WERI-Rb-1 (cell line): ENCODE measurements at regions not wholly inside any gene's neighbourhood (a gene's known extent, or its start where the extent isn't known, plus 50 kb on each side); places are given as distances from the start of the nearest gene placed in this dataset.

ENCODE experiments used
- DNase-seq: peaks from one replicate; pipeline ENCODE4 v3.0.0-alpha.2; 2020
- H3K27ac ChIP-seq: fragments of 250-450 bp; sonication (Bioruptor Pico); 2 replicates; pipeline ENCODE4 v1.5.1; 2020; ENCODE audit warnings: mild to moderate bottlenecking, moderate library complexity
- H3K27me3 ChIP-seq: fragments of 250-450 bp; sonication (Bioruptor Pico); 2 replicates; pipeline ENCODE4 v1.5.1; 2021; ENCODE audit warnings: mild to moderate bottlenecking, low read depth, moderate library complexity; ENCODE audit not compliant: insufficient read depth, severe bottlenecking
- H3K36me3 ChIP-seq: fragments of 250-450 bp; sonication (Bioruptor Pico); 2 replicates; pipeline ENCODE4 v1.5.1; 2020; ENCODE audit warnings: mild to moderate bottlenecking, moderate library complexity
- H3K4me3 ChIP-seq: 2 replicates; pipeline ENCODE4 v1.5.1; 2011; ENCODE audit warnings: low read depth, mild to moderate bottlenecking, control low read depth, low read length
- H3K9me3 ChIP-seq: fragments of 250-450 bp; sonication (Bioruptor Pico); 2 replicates; pipeline ENCODE4 v1.5.1; 2021; ENCODE audit warnings: mild to moderate bottlenecking, moderate library complexity; ENCODE audit not compliant: severe bottlenecking
- CTCF ChIP-seq: IDR thresholded peaks from 2 replicates; pipeline ENCODE4 v1.5.1; 2011; ENCODE audit warnings: low read depth, mild to moderate bottlenecking, control low read depth, inconsistent platforms, low read length

GRCh38 chr7:26459540-26460193, 168.0 kb downstream of the SNX10 start:
- no peak for DNase-seq
- TF ChIP-seq CTCF: no peak
- Histone ChIP-seq H3K9me3 (no peaks in the 10 kb centered on the region), H3K36me3 (no peaks in the 10 kb centered on the region), H3K4me3 (no peak overlapping the region), H3K27me3 (no peaks in the 10 kb centered on the region), H3K27ac (no peak overlapping the region)

GRCh38 chr7:26460351-26461085, 168.9 kb downstream of the SNX10 start:
- Histone ChIP-seq H3K36me3 (no peaks in the 10 kb centered on the region), H3K4me3 (no peak overlapping the region), H3K27me3 (no peaks in the 10 kb centered on the region), H3K27ac (no peak overlapping the region), H3K9me3 (no peaks in the 10 kb centered on the region)
- TF ChIP-seq CTCF: no peak
- DNase-seq: no peak

- H3K36me3 ChIP-seq: no peaks in the 10 kb centered on the region
- no peak overlapping the region for H3K4me3 ChIP-seq
- H3K9me3 ChIP-seq: no peaks in the 10 kb centered on the region
- no peak overlapping the region for H3K27ac ChIP-seq
- no peak for TF ChIP-seq CTCF
- no peaks in the 10 kb centered on the region for H3K27me3 ChIP-seq
- DNase-seq: no peak
Measured at GRCh38 chr7:26461518-26461917, 169.9 kb downstream of the SNX10 start.

GRCh38 chr7:26466007-26466406, 174.3 kb downstream of the SNX10 start:
- no peaks in the 10 kb centered on the region for H3K9me3 ChIP-seq

GRCh38 chr7:26467104-26467503, 175.4 kb downstream of the SNX10 start:
- Histone ChIP-seq H3K4me3 (no peak overlapping the region), H3K36me3 (no peaks in the 10 kb centered on the region), H3K27me3 (no peaks in the 10 kb centered on the region), H3K9me3 (no peaks in the 10 kb centered on the region), H3K27ac (no peak overlapping the region)
- no peak for DNase-seq
- no peak for TF ChIP-seq CTCF

More at GRCh38 chr7:26466007-26466406, 174.3 kb downstream of the SNX10 start:
- DNase-seq: no peak
- H3K36me3 ChIP-seq: no peaks in the 10 kb centered on the region
- TF ChIP-seq CTCF: no peak
- no peaks in the 10 kb centered on the region for H3K27me3 ChIP-seq
- no peak overlapping the region for H3K27ac ChIP-seq
- H3K4me3 ChIP-seq: no peak overlapping the region

GRCh38 chr7:26467541-26467940, 175.9 kb downstream of the SNX10 start:
- no peak for TF ChIP-seq CTCF
- no peak for DNase-seq
- Histone ChIP-seq H3K36me3 (no peaks in the 10 kb centered on the region), H3K27me3 (no peaks in the 10 kb centered on the region), H3K4me3 (no peak overlapping the region), H3K9me3 (no peaks in the 10 kb centered on the region), H3K27ac (no peak overlapping the region)
